ENCODE measurements at regions not wholly inside any gene's neighbourhood (a gene's known extent, or its start where the extent isn't known, plus 50 kb on each side); places are given as distances from the start of the nearest gene placed in this dataset.
"Not testable (repeated sequence)": the region's sequence is repeated elsewhere in the genome, so short reads cannot be mapped to it uniquely, and the experiment has no call there.

GRCh38 chr2:144114760-144115159 lies 405.2 kb downstream of the ZEB2 start:
- no peak for TF ChIP-seq ZFX (IDR thresholded peaks at IDR 0.05)
- no peak for TF ChIP-seq CTCF (conservative IDR thresholded peaks at IDR 0.05)
- H3K27ac ChIP-seq, result no peak overlapping the region

- no peak overlapping the region for H3K27ac ChIP-seq
- TF ChIP-seq ZFX (IDR thresholded peaks at IDR 0.05), result no peak
- no peak for TF ChIP-seq CTCF (conservative IDR thresholded peaks at IDR 0.05)
Measured at GRCh38 chr2:144111437-144111836, 408.5 kb downstream of the ZEB2 start.

GRCh38 chr2:144106104-144106503 lies 413.8 kb downstream of the ZEB2 start:
- not testable (repeated sequence) for H3K27ac ChIP-seq

- no peak for TF ChIP-seq ZFX (IDR thresholded peaks at IDR 0.05)
- TF ChIP-seq CTCF (conservative IDR thresholded peaks at IDR 0.05), result no peak
- H3K27ac ChIP-seq, result no peak overlapping the region
Measured at GRCh38 chr2:144102386-144102785, 417.5 kb downstream of the ZEB2 start.

- H3K27ac ChIP-seq, result no peak overlapping the region
- TF ChIP-seq CTCF (conservative IDR thresholded peaks at IDR 0.05) (no peak), ZFX (IDR thresholded peaks at IDR 0.05) (no peak)
Measured at GRCh38 chr2:144099780-144100377, 420.0 kb downstream of the ZEB2 start.

GRCh38 chr2:144099340-144099739 lies 420.6 kb downstream of the ZEB2 start:
- no peak overlapping the region for H3K27ac ChIP-seq

GRCh38 chr2:144097440-144098225 lies 422.3 kb downstream of the ZEB2 start:
- no peak overlapping the region for H3K27ac ChIP-seq
- TF ChIP-seq ZFX (IDR thresholded peaks at IDR 0.05), result no peak
- TF ChIP-seq CTCF (conservative IDR thresholded peaks at IDR 0.05), result no peak

More at GRCh38 chr2:144099340-144099739, 420.6 kb downstream of the ZEB2 start:
- TF ChIP-seq ZFX (IDR thresholded peaks at IDR 0.05) (no peak), CTCF (conservative IDR thresholded peaks at IDR 0.05) (no peak)

Data from C4-2B (cell line).